Thyroid gland (tissue), 4 donors: ENCODE measurements at regions not wholly inside any gene's neighbourhood (a gene's known extent, or its start where the extent isn't known, plus 50 kb on each side); places are given as distances from the start of the nearest gene placed in this dataset.

Source experiments
- DNase-seq, 2 donors: peaks; one replicate each; pipeline ENCODE4 v3.0.0-alpha.2; 2019
- H3K27ac ChIP-seq, 3 donors: fragments of 200-600 bp; sonication (generic); 1 replicate in 2 of 3; 2 replicates in 1 of 3; pipeline ENCODE4 v1.5.1; 2016 to 2019; ENCODE audit warnings: mild to moderate bottlenecking in 1 of 3, moderate library complexity in 1 of 3
- H3K27me3 ChIP-seq: fragments of 200-600 bp; sonication (generic); one replicate; pipeline ENCODE4 v1.5.1; 2019
- H3K36me3 ChIP-seq, 2 donors: fragments of 200-600 bp; sonication (generic); one replicate each; pipeline ENCODE4 v1.5.1; 2016 to 2019
- H3K4me1 ChIP-seq, 2 donors: fragments of 200-600 bp; sonication (generic); one replicate each; pipeline ENCODE4 v1.5.1; 2017 to 2019
- H3K4me3 ChIP-seq, 3 donors: fragments of 200-600 bp; sonication (generic); replicated peaks in 1 of 3; 1 replicate in 2 of 3; 2 replicates in 1 of 3; pipeline ENCODE4 v1.5.1; 2016; ENCODE audit warnings: mild to moderate bottlenecking in 1 of 3
- H3K9me3 ChIP-seq: fragments of 200-600 bp; sonication (generic); one replicate; pipeline ENCODE4 v1.5.1; 2017
- POLR2A ChIP-seq, 2 donors: fragments of 450-650 bp; IDR thresholded peaks; one replicate each; pipeline ENCODE4 v1.6.1; 2017; ENCODE audit warnings: antibody characterized with exemption in 2 of 2, mild to moderate bottlenecking in 2 of 2, moderate library complexity in 1 of 2
- WGBS, 2 donors: methylation state at CpG; one replicate each; pipeline ENCODE4 v1.1.5; 2017; 5-methylcytosine and 5-hydroxymethylcytosine counted together
- intact Hi-C: fragments of 100-400 bp; cut with DNase I; formaldehyde crosslinking; loops from one replicate; pipeline ENCODE4 v1.15.1; 2023
- TF ChIP-seq, protein P1 (sequence below), 6 experiments: fragments of 200-600 bp in 3 of 6; fragments of 450-650 bp in 3 of 6; sonication (generic) in 3 of 6; IDR thresholded peaks; one replicate each; pipeline ENCODE4 v1.5.1; 2016 to 2019; ENCODE audit warnings: antibody characterized with exemption in 6 of 6, mild to moderate bottlenecking in 2 of 6, inconsistent platforms in 1 of 6, moderate library complexity in 1 of 6

DNA sequence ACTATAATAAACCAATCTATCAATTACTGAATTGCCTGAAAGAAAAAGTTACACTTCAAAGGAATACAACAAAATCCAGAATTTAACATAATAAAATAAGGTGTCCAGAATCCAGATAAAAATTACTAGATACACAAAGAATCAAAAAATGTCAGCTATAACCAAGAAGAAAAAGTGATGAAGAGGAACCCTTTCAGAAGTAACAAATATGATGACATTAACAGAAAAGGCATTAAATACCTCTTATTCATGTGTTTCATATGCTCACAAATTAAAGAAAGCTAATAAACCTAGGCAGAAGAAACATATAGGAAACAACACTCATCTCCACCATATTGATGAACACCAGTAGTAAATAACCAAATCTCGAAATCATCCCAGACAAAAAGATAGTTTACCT lies 722.8 kb downstream of the ADCYAP1 start:
- Histone ChIP-seq H3K27me3 (no peaks in the 10 kb centered on the region), H3K27ac (no peak overlapping the region), H3K9me3 (no peaks in the 10 kb centered on the region), H3K36me3 (no peaks in the 10 kb centered on the region), H3K4me3 (no peak overlapping the region), H3K4me1 (no peaks in the 10 kb centered on the region)
- no peak for DNase-seq
- no peak for TF ChIP-seq POLR2A (IDR thresholded peaks at IDR 0.05)
- TF ChIP-seq, protein P1, sequence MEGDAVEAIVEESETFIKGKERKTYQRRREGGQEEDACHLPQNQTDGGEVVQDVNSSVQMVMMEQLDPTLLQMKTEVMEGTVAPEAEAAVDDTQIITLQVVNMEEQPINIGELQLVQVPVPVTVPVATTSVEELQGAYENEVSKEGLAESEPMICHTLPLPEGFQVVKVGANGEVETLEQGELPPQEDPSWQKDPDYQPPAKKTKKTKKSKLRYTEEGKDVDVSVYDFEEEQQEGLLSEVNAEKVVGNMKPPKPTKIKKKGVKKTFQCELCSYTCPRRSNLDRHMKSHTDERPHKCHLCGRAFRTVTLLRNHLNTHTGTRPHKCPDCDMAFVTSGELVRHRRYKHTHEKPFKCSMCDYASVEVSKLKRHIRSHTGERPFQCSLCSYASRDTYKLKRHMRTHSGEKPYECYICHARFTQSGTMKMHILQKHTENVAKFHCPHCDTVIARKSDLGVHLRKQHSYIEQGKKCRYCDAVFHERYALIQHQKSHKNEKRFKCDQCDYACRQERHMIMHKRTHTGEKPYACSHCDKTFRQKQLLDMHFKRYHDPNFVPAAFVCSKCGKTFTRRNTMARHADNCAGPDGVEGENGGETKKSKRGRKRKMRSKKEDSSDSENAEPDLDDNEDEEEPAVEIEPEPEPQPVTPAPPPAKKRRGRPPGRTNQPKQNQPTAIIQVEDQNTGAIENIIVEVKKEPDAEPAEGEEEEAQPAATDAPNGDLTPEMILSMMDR (IDR thresholded peaks at IDR 0.05) = no peak
- 64 to 68% methylated on average over 1 of the region's 1 CpG for WGBS, 2 donors
- intact Hi-C loops = no loop called here

DNA sequence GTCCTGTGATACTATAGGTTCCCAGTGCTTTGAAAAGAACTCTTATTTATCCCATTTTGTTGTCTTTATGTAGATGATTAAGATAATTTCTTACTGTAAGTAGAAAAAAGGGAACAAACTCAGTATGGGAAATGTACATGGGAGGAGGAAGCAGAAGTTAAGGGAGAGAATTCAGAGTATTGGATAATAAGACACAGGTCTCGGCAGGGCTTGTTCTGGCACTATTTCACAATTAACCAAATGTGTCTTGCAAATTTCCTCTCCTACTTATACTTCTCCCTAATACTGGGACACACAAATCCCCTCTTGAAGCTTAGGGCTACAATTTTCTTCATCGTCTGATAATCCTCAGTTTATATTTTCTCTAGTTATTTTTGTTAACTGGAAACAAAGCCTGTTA lies 744.0 kb downstream of the ADCYAP1 start:
- no peaks in the 10 kb centered on the region for H3K9me3 ChIP-seq
- no peaks in the 10 kb centered on the region for H3K27me3 ChIP-seq
- H3K4me3 ChIP-seq = no peak overlapping the region
- WGBS, 2 donors = 36 to 54% methylated on average over 2 of the region's 2 CpGs
- no peaks in the 10 kb centered on the region for H3K4me1 ChIP-seq
- TF ChIP-seq POLR2A (IDR thresholded peaks at IDR 0.05) = no peak
- TF ChIP-seq, protein P1 (IDR thresholded peaks at IDR 0.05) = no peak
- intact Hi-C loops = no loop called here
- no peaks in the 10 kb centered on the region for H3K36me3 ChIP-seq
- no peak overlapping the region for H3K27ac ChIP-seq
- no peak for DNase-seq

DNA sequence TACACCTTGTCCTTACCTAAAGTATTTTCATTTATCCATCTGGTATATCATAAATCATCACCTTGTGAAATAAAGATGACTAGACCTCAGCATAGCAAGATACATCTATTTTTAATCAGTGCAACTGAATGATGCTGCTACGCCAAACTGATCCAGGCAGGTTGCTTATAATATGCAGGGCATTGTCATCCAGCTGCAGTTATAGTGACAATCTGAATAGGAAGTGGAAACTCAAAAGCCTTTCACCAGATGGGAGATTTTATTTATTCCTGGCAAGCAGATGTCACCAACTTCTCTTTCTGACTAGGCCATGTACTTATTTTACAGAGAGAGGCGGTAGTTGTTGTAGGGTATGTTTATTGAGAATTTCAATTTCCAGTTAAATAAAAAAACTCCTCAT lies 747.3 kb downstream of the ADCYAP1 start:
- Histone ChIP-seq H3K27ac (no peak overlapping the region), H3K4me3 (no peak overlapping the region), H3K36me3 (no peaks in the 10 kb centered on the region), H3K4me1 (no peaks in the 10 kb centered on the region), H3K27me3 (no peaks in the 10 kb centered on the region), H3K9me3 (no peaks in the 10 kb centered on the region)
- no peak for DNase-seq
- 79 to 84% methylated on average over 2 of the region's 2 CpGs for WGBS, 2 donors
- intact Hi-C loops = no loop called here
- TF ChIP-seq, protein P1 (IDR thresholded peaks at IDR 0.05) = no peak
- no peak for TF ChIP-seq POLR2A (IDR thresholded peaks at IDR 0.05)

DNA sequence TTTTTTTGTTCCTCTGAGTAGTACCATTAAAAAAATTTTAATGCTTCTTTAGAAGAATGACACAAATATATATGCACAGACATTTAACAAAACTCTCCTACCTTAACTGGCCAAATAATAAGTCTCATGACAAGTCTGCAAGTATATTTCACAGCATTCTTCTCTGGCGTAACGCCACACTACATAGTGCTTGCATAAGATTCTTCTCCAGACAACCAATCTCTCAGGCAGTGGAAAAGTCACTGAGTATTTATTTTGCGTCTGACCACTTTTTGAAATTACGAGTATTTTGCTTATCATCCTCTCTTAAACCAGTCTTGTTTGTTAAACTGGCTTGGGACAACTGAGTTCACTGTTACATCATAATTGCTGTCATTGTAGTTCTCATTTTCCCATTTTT lies 749.2 kb downstream of the ADCYAP1 start:
- Histone ChIP-seq H3K27me3 (no peaks in the 10 kb centered on the region), H3K36me3 (no peaks in the 10 kb centered on the region), H3K9me3 (no peaks in the 10 kb centered on the region), H3K4me1 (no peaks in the 10 kb centered on the region), H3K27ac (no peak overlapping the region), H3K4me3 (no peak overlapping the region)
- intact Hi-C loops = no loop called here
- TF ChIP-seq, protein P1 (IDR thresholded peaks at IDR 0.05) = no peak
- TF ChIP-seq POLR2A (IDR thresholded peaks at IDR 0.05) = no peak
- WGBS, 2 donors = 81 to 87% methylated on average over 4 of the region's 4 CpGs
- DNase-seq = no peak

DNA sequence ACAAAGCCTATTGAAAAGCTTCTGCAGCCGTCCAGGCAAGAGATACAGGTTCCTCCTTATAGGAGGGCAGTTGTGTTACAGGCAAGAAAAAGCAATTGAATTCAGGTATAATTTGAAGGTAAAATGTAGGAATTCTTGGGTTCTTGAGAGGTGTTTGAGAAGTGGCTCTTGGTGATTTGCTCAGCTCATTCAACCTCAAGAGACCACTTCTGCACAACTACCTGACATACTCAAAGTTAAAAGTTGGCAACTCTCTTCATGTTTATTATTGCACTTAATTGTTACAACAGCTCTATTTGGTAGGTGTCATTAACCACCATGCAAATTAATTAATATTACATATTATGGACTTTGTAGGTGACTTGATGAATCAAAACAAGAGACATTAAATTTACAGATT lies 753.2 kb downstream of the ADCYAP1 start:
- H3K27ac ChIP-seq = no peak overlapping the region
- H3K9me3 ChIP-seq = no peaks in the 10 kb centered on the region
- no peaks in the 10 kb centered on the region for H3K36me3 ChIP-seq
- H3K4me1 ChIP-seq = no peaks in the 10 kb centered on the region
- intact Hi-C loops = no loop called here
- no peak overlapping the region for H3K4me3 ChIP-seq
- no peak for DNase-seq
- 38% methylated on average over 1 of the region's 1 CpG for WGBS, 2 donors
- no peaks in the 10 kb centered on the region for H3K27me3 ChIP-seq
- TF ChIP-seq POLR2A (IDR thresholded peaks at IDR 0.05) = no peak
- TF ChIP-seq, protein P1 (IDR thresholded peaks at IDR 0.05) = no peak
